BLaER1 (cell line): ENCODE measurements at regions not wholly inside any gene's neighbourhood (a gene's known extent, or its start where the extent isn't known, plus 50 kb on each side); places are given as distances from the start of the nearest gene placed in this dataset.
A peak's percentile ranks its signal among the peaks of the same experiment; 100 is the strongest.

Source experiments
- H3K27ac ChIP-seq: shearing (Covaris generic); formaldehyde crosslinking; 2 replicates; pipeline ENCODE4 v1.8.1; 2022
- H3K27me3 ChIP-seq: shearing (Covaris generic); formaldehyde crosslinking; 2 replicates; pipeline ENCODE4 v1.8.1; 2022
- H3K36me3 ChIP-seq: shearing (Covaris generic); formaldehyde crosslinking; 2 replicates; pipeline ENCODE4 v1.8.1; 2022
- H3K4me1 ChIP-seq: shearing (Covaris generic); formaldehyde crosslinking; 2 replicates; pipeline ENCODE4 v1.8.1; 2022
- H3K4me2 ChIP-seq: shearing (Covaris generic); formaldehyde crosslinking; 2 replicates; pipeline ENCODE4 v1.8.1; 2022
- H3K4me3 ChIP-seq: shearing (Covaris generic); formaldehyde crosslinking; 2 replicates; pipeline ENCODE4 v1.8.1; 2022
- H3K9ac ChIP-seq: shearing (Covaris generic); formaldehyde crosslinking; 2 replicates; pipeline ENCODE4 v1.8.1; 2022
- H3K9me3 ChIP-seq: shearing (Covaris generic); formaldehyde crosslinking; 2 replicates; pipeline ENCODE4 v1.8.1; 2022
- H4K20me1 ChIP-seq: shearing (Covaris generic); formaldehyde crosslinking; 2 replicates; pipeline ENCODE4 v1.8.1; 2022
- Cebpa-rat ChIP-seq: shearing (Covaris generic); IDR thresholded peaks from 2 replicates; pipeline ENCODE4 v1.8.1; 2022

DNA sequence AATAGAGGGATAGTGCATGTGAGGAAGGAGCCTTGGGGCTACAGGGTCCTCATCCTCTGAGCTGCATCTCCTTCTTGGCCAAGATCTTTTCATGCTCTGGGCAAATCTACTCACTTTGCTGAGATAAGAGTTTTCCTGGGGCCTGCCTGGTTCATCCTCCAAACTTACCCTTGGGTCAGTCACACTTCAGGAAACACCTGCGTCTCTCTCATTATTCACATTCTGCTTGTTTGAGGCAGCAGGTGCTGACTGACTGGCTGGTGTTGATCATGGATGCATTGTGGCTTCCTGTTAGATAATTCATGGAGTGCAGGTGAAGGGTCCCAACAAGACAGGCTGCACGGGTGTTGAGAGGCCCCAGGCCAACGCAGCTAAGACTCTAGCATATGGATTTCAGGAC lies 162.6 kb downstream of the SALL1 start:
- Histone ChIP-seq H3K9ac (peak overlapping the region; percentile 35; the same call in 1 of the 2 replicates), H3K4me3 (no peak overlapping the region), H3K27ac (peak overlapping the region; percentile 78), H3K27me3 (no peaks in the 10 kb centered on the region), H3K36me3 (no peaks in the 10 kb centered on the region), H3K4me2 (peak overlapping the region; percentile 80), H4K20me1 (no peaks in the 10 kb centered on the region), H3K9me3 (peaks cover 14% of the 10 kb centered on the region), H3K4me1 (peaks cover 70% of the 10 kb centered on the region)
- TF ChIP-seq Cebpa-rat = no peak

GRCh38 chr16:50986453-50986852 lies 164.6 kb downstream of the SALL1 start:
- H3K4me3 ChIP-seq = no peak overlapping the region
- no peaks in the 10 kb centered on the region for H3K36me3 ChIP-seq
- TF ChIP-seq Cebpa-rat = no peak
- no peak overlapping the region for H3K4me2 ChIP-seq
- no peak overlapping the region for H3K27ac ChIP-seq
- H3K9ac ChIP-seq = no peak overlapping the region
- H3K9me3 ChIP-seq = peaks cover 14% of the 10 kb centered on the region
- no peaks in the 10 kb centered on the region for H4K20me1 ChIP-seq
- H3K4me1 ChIP-seq = peaks cover 50% of the 10 kb centered on the region
- H3K27me3 ChIP-seq = no peaks in the 10 kb centered on the region

- Histone ChIP-seq H3K27me3 (no peaks in the 10 kb centered on the region), H3K4me1 (peaks cover 43% of the 10 kb centered on the region), H3K27ac (no peak overlapping the region), H4K20me1 (no peaks in the 10 kb centered on the region), H3K4me2 (no peak overlapping the region), H3K9me3 (peaks cover 9% of the 10 kb centered on the region), H3K9ac (no peak overlapping the region), H3K4me3 (no peak overlapping the region), H3K36me3 (no peaks in the 10 kb centered on the region)
- no peak for TF ChIP-seq Cebpa-rat
These were observed 165.3 kb downstream of the SALL1 start for GRCh38 chr16:50985733-50986132.

- peaks cover 8% of the 10 kb centered on the region for H3K9me3 ChIP-seq
- H3K27me3 ChIP-seq = no peaks in the 10 kb centered on the region
These were observed 166.4 kb downstream of the SALL1 start for GRCh38 chr16:50984688-50985087.

DNA sequence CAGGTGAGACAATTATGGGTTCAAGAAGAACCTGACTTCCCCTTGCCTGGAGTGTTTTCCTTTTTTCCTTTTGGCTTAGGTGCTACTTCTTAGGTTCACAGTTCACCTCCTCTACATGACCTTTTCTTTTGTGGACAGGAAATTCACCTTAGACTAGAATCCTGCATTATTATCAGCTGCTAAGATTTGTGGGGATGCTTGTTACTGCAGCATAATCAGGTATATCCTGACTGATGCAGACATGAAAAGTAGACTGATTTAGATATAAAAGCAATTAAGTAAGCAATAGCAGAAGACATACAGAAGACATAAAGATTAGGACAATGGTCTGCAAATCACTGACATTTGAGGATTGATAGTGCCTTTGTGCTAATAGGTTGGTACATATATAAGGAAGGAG lies 168.3 kb downstream of the SALL1 start:
- Histone ChIP-seq H3K27ac (no peak overlapping the region), H3K4me1 (peaks cover 22% of the 10 kb centered on the region), H3K9me3 (peaks cover 8% of the 10 kb centered on the region), H3K4me3 (no peak overlapping the region), H4K20me1 (no peaks in the 10 kb centered on the region), H3K36me3 (no peaks in the 10 kb centered on the region), H3K4me2 (no peak overlapping the region), H3K27me3 (no peaks in the 10 kb centered on the region), H3K9ac (no peak overlapping the region)
- no peak for TF ChIP-seq Cebpa-rat

More at GRCh38 chr16:50984688-50985087, 166.4 kb downstream of the SALL1 start:
- H4K20me1 ChIP-seq = no peaks in the 10 kb centered on the region
- no peak overlapping the region for H3K4me2 ChIP-seq
- no peak overlapping the region for H3K9ac ChIP-seq
- peaks cover 35% of the 10 kb centered on the region for H3K4me1 ChIP-seq
- no peaks in the 10 kb centered on the region for H3K36me3 ChIP-seq
- H3K4me3 ChIP-seq = no peak overlapping the region
- 0 out of 2 replicates have a peak, but pooled peaks have one; percentile 11 for TF ChIP-seq Cebpa-rat
- no peak overlapping the region for H3K27ac ChIP-seq

DNA sequence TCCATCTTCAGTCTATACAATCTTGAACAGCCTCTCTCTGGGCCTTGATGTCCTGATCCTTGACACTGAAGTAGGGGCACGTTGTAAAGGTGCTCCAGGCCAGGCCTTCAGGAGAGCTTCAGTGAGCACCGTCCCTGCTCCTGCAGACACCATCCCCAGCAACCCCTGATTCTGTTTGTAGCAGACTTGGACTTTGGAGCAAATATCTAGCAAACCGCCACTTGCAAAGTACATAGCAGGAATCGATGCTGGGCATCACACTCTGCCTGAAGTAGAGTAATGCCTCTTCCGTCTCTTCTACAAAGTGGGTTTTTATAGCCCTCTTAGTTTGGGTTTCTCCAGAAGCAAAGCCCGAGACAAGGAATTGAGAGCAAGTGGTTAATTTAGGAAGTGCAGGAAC lies 169.1 kb downstream of the SALL1 start:
- H4K20me1 ChIP-seq = no peaks in the 10 kb centered on the region
- no peaks in the 10 kb centered on the region for H3K27me3 ChIP-seq
- no peak overlapping the region for H3K4me2 ChIP-seq
- H3K36me3 ChIP-seq = no peaks in the 10 kb centered on the region
- no peak overlapping the region for H3K27ac ChIP-seq
- no peak overlapping the region for H3K4me3 ChIP-seq
- no peak for TF ChIP-seq Cebpa-rat
- no peak overlapping the region for H3K9ac ChIP-seq
- H3K9me3 ChIP-seq = peaks cover 5% of the 10 kb centered on the region
- peaks cover 14% of the 10 kb centered on the region; the same call in 1 of the 2 replicates for H3K4me1 ChIP-seq

DNA sequence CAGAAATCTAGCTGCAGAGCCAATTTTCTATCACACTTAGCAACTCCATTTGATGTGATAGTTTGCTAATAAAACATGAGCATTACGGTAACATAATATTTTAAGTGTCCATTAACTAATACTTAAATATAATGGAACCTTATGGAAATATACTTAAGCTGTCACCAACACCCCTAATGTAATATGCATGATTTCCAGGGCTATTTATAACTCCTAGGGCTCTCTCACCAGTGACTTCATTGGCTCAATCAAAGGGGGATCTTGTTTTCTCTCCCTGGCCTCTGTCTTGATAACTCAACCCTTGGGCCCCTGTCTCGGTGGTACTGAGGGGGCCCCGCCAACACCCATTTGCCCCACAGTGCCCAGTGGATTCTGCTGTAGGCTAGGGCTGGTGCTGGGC lies 170.4 kb downstream of the SALL1 start:
- TF ChIP-seq Cebpa-rat = no peak
- H3K27ac ChIP-seq = no peak overlapping the region
- H3K4me3 ChIP-seq = no peak overlapping the region
- no peak overlapping the region for H3K9ac ChIP-seq
- no peaks in the 10 kb centered on the region for H3K36me3 ChIP-seq
- H4K20me1 ChIP-seq = no peaks in the 10 kb centered on the region
- no peaks in the 10 kb centered on the region for H3K27me3 ChIP-seq
- no peaks in the 10 kb centered on the region for H3K9me3 ChIP-seq
- H3K4me1 ChIP-seq = peaks cover 11% of the 10 kb centered on the region
- no peak overlapping the region for H3K4me2 ChIP-seq

DNA sequence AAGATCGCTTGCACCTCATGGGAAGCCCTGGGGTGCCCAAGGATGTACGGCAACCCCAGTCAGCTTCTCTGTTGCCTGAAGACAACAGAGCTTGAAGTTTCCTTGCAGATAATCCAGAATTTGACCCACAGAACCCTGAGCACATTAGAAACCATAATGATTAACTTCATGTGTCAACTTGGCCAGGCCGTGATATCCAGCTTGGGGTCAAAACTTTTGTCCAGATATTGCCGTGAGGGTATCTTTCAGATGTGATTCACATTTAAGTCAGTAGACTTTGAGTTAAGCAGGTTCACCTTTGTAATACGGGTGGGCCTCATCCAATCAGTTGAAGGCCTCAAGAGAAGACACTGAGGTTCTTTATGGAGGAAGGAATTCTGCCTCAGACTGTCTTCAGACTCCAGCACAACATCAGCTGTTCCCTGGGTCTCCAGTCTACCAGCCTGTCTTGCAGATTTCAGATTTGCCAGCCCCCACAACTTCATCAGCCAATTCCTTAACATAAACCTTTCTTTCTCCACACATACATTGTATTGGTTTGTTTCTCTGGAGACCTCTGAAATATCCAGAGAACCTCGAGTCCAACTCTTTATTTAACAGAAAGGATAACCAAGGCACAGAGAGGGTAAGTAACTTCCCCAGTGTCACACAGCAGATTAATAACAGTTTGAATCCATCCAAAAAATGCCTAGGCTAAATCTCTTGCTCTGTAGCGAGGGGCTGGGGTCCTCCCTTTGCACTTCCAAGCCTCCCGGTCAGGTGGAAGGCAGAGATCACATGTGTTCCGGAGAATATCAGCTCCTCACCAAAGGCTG lies 171.1 kb downstream of the SALL1 start:
- Histone ChIP-seq H4K20me1 (no peaks in the 10 kb centered on the region), H3K4me2 (no peak overlapping the region), H3K36me3 (no peaks in the 10 kb centered on the region), H3K27ac (no peak overlapping the region), H3K4me3 (no peak overlapping the region), H3K27me3 (no peaks in the 10 kb centered on the region), H3K9me3 (no peaks in the 10 kb centered on the region), H3K9ac (no peak overlapping the region), H3K4me1 (peaks cover 17% of the 10 kb centered on the region)
- TF ChIP-seq Cebpa-rat = no peak

DNA sequence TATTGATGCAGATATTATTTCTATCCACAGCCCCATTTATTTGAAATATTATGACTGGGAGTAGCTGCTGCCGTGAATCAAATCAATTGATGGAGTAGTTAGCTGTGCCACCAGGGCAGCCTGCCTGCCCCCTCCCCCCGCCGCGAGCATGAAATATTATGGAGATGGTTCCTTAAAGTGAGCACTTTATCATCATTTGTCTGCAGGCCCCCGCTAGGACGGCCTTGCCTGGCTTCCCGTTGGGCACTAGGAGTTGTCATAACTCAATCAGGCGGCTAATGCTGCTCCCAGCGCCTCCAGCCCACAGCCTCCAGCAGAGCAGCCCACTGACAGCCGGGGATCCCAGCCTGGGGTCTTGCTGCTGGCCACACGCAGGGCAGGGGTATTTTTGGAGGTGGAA lies 173.9 kb downstream of the SALL1 start:
- no peak overlapping the region for H3K27ac ChIP-seq

GRCh38 chr16:50974438-50975036 lies 176.5 kb downstream of the SALL1 start:
- Histone ChIP-seq H4K20me1 (no peaks in the 10 kb centered on the region), H3K9ac (0 out of 2 replicates have a peak overlapping the region, but pooled peaks have one; percentile 41), H3K4me1 (peaks cover 44% of the 10 kb centered on the region), H3K4me2 (peak overlapping the region; percentile 80), H3K36me3 (no peaks in the 10 kb centered on the region), H3K27ac (no peak overlapping the region), H3K9me3 (no peaks in the 10 kb centered on the region), H3K4me3 (no peak overlapping the region), H3K27me3 (no peaks in the 10 kb centered on the region)
- no peak for TF ChIP-seq Cebpa-rat

More for the DNA sequence above, 173.9 kb downstream of the SALL1 start:
- no peaks in the 10 kb centered on the region for H3K27me3 ChIP-seq
- H3K9me3 ChIP-seq = no peaks in the 10 kb centered on the region
- peaks cover 40% of the 10 kb centered on the region for H3K4me1 ChIP-seq
- no peaks in the 10 kb centered on the region for H4K20me1 ChIP-seq
- no peak for TF ChIP-seq Cebpa-rat
- no peak overlapping the region for H3K4me2 ChIP-seq
- H3K9ac ChIP-seq = no peak overlapping the region
- H3K4me3 ChIP-seq = no peak overlapping the region
- no peaks in the 10 kb centered on the region for H3K36me3 ChIP-seq
